Renal pelvis (tissue), 1 donor: ENCODE measurements at regions not wholly inside any gene's neighbourhood (a gene's known extent, or its start where the extent isn't known, plus 50 kb on each side); places are given as distances from the start of the nearest gene placed in this dataset.

Experiments used
- DNase-seq: peaks from one replicate; pipeline ENCODE4 v3.0.0-alpha.2; 2013

DNA sequence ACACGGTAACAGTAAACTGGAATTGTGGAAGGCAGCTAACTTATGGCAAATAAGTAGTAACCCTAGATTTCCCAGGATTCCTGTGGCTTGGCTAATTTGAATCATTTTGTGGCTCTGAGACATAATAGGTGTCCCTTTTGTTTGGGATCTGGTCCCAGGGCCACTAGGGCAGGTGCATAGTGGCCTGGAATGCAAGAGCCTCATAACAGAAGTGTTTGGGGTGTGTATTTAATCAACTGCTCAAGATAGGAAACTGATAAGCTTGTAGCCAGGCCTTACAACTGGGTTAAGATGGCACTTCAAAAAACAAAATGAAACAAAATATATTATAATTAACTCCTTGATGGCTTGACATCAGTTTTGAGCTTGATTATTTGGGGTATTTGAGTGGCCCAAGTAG lies 541.8 kb downstream of the ETV1 start:
- DNase-seq, result no peak

DNA sequence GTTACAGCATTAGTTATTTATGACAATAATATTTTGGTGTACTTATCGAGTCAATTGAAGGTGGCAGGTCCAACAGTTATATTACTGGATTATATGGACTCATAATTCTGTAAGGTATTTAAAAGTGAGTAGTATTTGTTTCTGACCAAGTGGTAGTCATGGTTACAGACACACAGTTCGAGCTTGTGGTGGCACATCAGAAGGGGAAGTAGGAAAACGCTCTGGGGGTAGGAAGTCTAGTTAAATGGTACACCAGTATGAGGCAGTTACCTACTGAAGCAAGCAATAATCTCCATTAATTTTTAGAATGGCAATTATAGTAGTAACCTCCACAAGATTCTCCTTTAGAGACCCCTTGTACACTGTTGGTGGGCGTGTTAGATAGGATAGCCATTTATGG lies 541.2 kb downstream of the ETV1 start:
- no peak for DNase-seq

DNA sequence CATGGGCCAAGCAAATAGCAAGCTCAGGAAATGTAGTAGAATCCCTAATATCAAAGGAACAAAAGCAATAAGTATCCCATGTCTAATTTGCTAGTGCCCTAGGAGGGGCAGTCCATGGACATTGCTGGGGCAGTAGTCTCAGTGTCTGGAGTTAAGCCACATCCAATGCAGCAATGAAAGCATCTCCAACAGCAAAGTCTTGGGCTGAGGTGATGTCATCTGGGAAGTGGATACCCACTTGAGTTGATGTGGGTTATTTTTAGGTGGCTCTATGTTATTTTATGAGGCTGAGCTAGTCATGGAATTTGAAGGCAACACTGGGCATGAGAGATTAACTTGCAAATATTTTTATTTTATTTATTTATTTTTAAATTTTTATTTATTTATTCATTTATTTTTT lies 540.0 kb downstream of the ETV1 start:
- DNase-seq, result no peak

DNA sequence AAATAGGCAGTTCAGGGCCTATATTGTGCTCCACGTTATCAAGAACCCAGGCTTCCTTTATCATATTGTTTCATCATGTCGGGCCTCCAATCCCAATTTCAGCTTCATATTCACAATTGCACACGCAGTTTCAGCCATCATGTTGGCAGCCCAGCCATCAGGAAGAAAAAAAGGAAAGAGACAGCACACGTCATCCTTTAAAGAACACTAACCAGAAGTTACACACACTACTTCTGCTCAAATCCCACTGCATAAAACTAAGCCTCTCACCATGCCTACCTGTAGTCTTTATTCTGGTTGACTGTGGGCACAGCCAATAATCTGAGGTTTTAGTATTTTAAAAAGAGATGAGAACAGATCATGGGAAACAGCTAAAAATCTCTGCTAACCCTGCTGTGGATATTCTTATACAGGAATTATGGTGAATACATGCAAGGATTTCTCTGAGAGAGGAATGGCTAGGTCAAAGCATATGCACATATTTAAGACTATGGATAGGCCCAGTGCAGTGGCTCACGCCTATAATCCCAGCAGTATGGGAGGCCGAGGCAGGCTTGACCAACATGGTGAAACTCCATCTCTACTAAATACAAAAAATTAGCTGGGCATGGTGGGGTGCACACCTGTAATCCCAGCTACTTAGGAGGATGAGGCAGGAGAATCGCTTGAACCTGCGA lies 534.4 kb downstream of the ETV1 start:
- DNase-seq, result no peak

DNA sequence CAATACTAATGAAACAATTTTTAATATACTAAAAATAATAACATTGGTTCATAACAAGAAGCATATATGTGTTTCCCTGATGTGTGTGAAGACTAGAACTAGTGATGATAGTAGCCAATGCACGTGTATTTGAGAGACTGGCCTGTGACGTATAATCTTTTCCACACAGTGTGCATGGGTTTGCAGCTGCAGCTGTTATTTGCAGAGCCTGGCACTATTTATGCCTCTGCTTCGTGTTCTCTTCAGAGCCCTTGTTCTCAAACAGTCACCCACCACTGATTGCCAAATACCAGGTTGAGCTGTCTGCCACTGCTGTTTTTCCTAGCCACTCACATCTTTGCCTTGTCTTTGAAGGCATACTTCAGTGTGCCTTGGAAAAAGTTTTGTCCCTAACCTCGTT lies 531.7 kb downstream of the ETV1 start:
- DNase-seq, result no peak

DNA sequence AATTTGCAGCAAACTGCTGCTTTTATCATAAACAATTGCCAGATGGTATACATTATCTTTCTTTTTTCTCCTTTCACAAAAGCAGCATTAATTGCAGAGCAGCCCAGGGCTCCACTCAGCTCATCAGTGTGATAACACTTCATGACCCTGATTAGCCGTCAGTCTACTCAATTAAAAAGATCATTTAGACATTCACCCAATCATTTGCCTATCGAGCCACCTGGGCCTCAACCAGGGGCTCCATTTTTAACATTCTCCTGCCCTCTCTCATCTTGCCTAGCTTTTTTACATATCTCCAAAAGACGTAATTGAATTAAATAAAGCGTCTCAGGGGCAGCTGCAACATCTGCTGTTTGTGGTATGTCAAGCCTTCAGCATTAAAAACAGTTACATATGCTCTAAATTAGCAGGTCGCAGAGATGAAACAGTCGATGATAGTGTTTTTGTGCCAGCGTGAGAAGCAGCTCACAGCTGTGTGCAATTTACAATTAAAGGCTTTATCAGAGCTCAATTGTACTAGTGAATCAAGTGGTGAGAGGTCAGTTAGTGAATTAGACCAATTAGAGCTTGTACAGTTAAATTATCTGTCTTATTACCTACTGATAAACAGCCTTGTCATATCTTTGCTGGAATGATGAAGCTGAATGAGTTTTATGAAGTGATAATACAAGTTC lies 522.5 kb downstream of the ETV1 start:
- no peak for DNase-seq

DNA sequence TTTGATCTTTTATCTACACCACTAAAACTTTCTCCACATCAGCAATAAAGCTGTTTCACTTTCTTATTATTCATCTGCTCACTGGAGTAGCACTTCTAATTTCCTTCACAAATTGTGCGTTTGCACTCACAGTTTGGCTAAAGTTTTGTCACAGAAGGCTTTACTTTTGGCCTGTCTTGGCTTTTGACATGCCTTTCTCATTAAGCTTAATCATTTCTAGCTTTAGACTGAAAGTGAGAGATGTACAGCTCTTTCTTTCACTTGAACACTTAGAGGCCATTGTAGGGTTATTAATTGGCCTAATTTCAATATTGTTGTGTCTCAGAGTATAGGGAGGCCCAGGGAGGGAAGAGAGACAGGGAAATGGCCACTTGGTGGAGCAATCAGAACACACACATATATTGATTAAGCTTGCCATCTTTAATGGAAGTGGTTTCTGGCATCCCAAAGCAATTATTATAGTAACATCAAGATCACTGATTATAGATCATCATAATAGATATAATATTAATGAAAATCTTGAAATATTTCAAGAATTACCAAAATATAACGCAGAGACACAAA lies 512.5 kb downstream of the ETV1 start:
- no peak for DNase-seq

DNA sequence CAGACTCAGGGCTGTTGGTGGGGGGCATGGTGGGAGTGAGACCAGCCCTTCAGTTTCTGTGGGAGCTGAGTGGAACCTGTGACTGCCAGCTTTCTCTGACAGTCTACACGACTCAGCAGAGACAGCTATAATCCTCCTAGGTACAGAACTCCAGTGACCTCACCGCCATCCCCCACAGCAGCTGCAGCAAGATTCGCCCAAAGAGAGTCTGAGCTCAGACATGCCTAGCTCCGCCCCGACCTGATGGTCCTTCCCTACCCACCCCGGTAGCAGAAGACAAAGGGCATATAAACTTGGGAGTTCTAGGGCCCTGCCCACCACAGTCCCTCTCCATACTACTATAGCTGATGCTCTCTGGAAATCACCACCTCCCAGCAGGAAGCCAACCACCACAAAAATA lies 500.1 kb downstream of the ETV1 start:
- no peak for DNase-seq

DNA sequence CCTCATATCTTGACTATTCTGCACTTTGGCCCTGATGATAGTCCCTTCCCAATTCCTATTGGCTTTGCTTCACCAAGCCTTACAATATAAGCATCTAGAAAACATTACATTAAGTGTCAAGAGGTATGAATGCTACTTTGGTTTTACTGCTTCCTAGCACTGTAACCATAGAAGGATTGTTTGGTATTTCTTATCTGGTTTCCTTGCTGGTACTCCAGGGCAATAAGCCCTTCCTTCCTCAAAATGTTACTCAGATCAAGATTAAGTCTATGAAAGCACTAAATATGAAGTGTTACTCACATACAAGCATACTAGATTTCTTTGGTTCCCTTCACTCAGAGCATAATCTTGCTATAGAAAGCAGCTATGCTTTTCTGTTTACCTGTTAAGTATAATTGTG lies 492.5 kb downstream of the ETV1 start:
- no peak for DNase-seq

DNA sequence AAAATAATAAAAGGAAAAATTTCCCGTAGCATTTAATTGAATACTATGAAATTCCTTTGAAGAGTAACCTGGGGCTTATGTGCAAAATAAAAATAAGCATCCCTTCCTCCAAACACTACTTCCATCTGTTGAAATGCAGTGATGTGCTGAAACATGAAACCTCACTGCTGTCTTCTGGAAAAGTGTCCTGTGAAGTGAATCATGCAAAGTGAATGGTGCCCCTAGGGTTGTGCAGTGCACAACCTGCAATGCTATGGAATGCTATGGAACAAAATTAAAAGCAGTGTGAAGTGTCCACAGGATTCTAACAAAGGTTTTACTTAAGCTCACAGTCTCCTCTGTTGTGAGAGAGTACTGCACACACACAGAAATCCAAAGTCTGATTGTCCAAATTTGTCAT lies 480.9 kb downstream of the ETV1 start:
- no peak for DNase-seq

DNA sequence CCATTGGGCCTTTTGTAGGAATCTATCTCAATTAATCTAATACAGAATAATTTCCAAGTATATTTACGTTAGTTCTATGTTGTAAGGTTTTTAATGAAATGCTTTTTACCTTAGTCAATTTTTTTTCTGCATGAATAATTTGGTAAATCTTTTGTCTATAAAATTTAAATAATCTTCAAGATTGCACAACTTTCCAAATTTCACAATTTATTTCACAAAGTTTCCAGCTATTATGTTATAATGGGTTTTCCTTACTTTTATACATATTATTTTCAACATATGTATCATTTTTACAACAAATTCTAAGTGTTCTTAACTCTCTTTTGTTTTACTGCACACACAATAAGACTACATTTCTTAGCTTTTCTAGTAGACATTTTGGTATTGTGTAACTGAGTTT lies 470.7 kb downstream of the ETV1 start:
- DNase-seq, result no peak

DNA sequence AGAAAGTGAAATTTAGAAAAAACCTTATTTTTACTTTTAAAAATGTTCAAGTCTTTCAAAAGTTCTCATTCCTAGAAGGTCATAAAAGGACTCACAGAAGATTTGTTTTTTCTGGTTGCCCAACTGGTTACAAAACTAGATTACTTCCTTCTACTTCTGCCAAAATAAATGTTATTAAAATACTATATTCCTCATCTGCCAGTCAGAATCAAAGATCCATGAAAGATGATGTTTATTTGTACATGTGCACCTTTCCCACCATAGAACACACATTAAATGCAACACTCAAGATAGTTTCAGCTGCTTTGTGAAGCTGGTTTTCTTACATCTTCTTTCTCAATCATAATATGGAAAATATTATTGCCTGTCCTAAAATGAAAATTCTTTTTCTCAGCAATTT lies 465.4 kb downstream of the ETV1 start:
- DNase-seq, result no peak

DNA sequence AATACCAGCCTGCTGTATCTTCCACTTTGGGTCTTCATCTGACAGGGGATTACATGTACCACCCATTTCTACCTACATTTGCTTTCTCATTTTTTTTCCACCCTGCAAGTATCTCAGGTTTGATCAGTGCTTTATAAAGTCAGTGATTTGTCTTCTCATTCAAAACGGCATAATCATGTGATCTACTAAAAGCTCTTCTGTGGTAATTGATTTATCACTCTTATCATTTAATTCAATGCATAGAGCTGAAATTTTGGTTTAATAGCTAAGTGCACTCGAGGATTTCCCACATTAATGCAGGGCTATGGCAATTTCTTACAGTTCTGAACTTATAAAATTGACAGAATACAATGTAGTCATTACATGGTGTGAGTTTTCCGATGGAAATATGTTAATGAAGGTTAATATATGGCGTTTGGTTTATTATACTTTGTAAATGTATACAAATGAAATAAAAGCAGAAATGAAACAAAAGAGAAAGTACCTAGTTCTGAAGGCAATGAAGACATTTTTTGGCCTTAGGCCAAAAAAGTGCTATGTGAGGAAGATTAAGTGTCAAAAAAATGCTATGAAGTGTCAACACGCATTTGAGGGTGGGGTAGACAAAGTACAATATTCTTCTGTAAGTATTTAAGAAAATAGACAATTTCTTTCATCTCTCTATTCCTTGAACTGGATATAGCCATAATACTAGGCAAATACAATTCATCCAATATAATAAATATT lies 457.3 kb downstream of the ETV1 start:
- DNase-seq, result no peak

DNA sequence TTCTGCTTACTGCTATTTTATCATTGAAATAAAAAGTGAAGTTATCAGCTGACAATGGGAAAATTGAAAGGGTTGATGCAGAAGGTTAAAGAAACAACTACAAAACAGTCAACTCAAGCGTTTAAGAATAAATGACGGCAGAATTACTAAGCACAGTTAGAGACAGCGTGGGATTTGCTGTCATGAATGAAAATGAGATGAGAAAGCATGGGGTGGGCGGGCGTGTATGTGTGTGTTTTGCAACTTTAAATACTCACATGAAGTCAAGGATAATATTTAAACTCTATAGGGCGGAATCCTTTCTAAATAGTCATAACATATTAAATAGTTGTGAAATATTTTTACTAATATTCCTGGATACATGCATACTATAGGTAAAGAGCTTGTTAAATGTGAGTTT lies 450.8 kb downstream of the ETV1 start:
- DNase-seq, result no peak

DNA sequence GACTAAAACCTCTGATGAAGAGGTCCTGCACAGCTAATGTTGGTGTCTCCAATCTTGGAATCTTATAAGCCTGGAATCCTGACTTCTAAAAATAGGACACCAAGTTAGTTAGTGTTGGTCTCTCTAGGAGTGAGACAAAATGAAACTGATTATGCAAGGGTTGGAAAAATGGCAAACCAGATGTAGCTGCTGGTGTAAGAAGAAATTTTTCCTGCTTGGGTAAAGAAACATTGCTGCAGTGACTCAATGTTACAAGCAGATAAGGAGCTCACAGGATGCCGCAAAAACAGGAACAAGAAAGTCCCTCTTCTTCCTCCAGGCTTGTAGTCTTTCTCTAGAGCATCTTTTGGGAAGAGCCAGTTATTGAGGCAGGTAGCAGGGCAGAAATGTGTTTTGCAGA lies 449.0 kb downstream of the ETV1 start:
- DNase-seq, result no peak

DNA sequence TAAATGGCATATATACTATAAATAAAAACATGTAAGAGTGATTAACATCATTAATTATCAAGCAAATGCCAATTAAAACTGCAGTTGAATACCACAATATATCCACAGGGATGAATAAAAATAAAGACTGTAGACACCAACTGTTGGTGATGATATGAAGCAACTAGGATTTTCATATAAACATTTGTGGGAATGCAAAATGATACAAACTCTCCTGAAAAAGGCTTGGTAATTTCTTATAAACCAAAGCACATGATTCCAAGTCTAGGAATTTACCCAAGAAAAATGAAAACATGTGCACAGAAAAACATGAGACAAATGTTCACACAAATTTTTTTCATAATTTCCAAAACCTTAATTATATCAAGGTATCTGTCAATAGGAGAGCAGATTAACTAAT lies 448.1 kb downstream of the ETV1 start:
- DNase-seq, result no peak

DNA sequence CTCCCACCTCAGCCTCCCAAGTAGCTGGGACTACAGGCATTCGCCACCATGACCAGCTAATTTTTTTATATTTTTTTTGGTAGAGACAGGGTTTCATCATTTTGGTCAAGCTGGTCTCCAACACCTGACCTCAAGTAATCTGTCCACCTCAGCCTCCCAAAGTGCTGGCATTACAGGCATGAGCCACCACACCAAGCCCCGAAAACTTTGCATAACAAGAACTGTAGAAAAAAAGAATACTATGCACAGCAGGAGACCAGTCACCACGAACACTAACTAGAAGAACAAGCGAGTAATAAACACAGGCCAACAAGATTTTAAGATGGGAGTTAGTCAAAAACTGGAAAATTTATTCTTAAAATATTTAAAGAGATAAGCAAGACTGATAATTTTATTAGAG lies 447.0 kb downstream of the ETV1 start:
- DNase-seq, result no peak

DNA sequence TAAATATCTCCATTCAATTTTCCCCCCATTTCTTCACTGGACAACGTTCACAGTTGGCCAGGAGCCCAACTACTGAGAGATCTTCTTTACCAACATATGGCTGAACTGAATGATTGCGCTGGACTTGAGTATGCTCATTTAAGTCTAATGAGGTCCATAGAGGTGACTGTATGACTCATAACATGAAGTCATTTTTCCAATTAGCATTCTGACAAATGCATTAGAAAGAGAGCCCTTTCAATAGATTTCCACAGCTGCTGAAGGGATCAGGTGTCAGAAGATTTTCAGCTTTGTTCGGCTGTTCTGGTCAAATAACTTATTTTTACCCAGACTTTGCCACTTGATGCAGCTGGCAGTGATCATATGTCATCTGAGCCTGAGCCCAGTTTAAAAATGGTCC lies 438.0 kb downstream of the ETV1 start:
- no peak for DNase-seq

DNA sequence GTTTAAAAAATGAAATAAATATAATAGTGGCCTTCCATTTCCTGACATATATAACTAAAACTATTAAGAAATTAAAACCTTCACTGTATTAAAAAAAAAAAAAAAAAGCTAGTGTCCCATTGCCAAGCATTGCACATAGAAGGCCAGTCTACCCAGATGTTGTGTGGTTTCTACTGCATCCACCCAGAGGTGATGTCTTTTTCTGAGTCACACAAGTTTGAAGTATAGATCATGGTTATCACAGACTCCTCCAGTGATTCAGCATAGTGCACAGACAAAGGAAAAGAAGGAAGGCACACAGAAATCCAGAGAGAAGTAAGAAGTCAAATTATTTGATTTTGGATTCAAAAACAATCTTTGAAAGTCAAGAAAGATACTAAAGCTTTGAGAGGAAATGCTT lies 429.0 kb downstream of the ETV1 start:
- no peak for DNase-seq

DNA sequence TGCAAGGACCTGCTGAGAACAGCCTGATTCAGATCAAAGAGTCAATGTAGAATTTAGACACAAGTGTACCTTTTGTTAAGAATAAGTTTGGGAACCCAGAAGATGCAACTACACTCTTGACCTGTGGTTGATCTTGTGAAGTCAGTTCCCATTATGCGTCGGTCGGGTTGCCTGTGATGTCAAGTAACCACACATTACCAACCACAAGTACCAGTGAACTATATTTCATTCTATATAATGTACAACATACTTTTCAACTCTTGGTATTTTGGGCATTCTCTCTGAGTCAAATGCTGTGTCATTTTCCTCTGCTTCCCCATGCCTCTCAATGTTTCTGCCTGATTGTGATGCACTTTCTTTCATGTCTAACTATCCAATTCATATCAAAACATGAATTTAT lies 426.2 kb downstream of the ETV1 start:
- DNase-seq, result no peak

DNA sequence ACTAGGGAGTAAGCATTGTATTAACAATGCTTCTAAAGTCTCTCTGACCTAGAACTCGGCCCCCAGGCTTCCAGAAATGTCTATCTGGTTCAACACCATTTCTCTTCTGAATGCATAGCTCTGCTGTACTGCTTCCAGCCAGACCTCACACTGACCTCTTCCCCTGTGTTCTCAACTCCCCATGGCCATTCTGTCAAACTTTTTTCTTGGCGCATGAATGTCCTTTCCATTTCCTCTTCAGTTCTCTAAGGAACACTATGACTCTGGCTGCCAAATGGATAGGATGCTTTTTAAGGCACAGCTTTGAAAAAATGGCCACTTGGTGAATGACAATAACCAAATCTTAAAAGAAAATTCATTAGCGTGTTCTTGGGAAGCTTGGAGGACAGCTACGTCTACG lies 425.8 kb downstream of the ETV1 start:
- no peak for DNase-seq

DNA sequence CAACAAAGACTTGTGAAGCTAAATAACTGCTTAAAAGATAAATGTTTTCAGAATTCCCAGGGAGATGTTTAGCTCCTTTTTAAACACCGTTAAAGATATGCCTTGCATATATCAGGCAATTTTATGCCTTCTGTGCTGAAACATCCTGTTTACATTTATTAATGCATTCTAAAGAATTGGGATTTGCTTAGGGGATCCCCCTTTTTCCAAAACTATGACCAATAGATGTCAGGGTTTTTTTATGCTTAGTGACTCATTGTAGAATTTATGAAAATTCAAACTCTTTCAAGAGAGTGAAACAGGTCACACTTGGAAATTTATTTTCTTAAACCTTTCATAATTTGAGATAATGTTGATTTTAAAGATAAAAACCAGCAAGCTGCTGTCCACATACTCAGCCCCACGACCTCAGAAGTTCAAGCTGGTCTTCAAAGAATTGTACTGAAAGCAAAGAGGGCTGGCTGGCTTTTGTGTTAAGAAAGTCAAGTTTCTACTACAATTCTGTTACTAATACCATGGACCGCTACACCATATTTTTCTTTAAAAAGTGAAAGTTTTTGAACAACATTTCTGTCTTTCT lies 411.8 kb downstream of the ETV1 start:
- no peak for DNase-seq

DNA sequence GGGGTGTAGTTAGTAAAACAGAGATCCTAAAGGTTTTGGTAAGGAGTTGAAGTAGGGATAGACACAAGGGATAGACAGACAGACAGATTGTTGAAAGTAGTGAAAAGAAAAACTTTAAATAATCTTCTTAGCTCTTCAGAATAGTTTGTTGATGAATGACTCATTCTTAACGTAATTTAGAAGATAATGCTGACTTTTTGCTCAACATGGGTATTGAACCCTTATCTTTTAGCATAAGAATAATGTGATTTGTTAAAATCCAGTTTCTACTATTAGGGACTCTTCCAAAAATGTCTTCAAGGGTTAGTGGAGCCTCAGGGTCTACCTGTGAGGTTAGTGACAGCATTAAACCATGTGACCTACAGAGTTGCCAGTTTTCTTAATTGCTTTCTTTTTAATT lies 411.2 kb downstream of the ETV1 start:
- no peak for DNase-seq
